MM.1S (cell line): ENCODE measurements at regions not wholly inside any gene's neighbourhood (a gene's known extent, or its start where the extent isn't known, plus 50 kb on each side); places are given as distances from the start of the nearest gene placed in this dataset.

ENCODE experiments used
- DNase-seq: peaks from one replicate; pipeline ENCODE4 v3.0.0-alpha.2; 2015
- H2AFZ ChIP-seq: fragments of 300-600 bp; sonication (generic); 2 replicates; pipeline ENCODE4 v1.6.0; 2016; ENCODE audit warnings: antibody characterized with exemption, low read length
- H3F3A ChIP-seq: fragments of 300-600 bp; sonication (generic); 2 replicates; pipeline ENCODE4 v1.6.1; 2016; ENCODE audit warnings: mild to moderate bottlenecking, antibody characterized with exemption, low read length, moderate library complexity, mixed read lengths; ENCODE audit not compliant: insufficient read depth
- H3K27ac ChIP-seq: fragments of 300-600 bp; sonication (generic); 2 replicates; pipeline ENCODE4 v1.5.1; 2016; ENCODE audit warnings: mild to moderate bottlenecking, low read length
- H3K27me3 ChIP-seq: fragments of 300-600 bp; sonication (generic); replicated peaks from 2 replicates; pipeline ENCODE4 v1.6.0; 2016; ENCODE audit warnings: low read length; ENCODE audit not compliant: insufficient read depth
- H3K36me3 ChIP-seq: fragments of 300-600 bp; sonication (generic); replicated peaks from 2 replicates; pipeline ENCODE4 v1.6.1; 2016; ENCODE audit warnings: mild to moderate bottlenecking, low read length, mixed read lengths; ENCODE audit not compliant: insufficient read depth
- H3K4me1 ChIP-seq: fragments of 300-600 bp; sonication (generic); 2 replicates; pipeline ENCODE4 v1.6.1; 2016; ENCODE audit warnings: low read length, mixed read lengths
- H3K4me2 ChIP-seq: fragments of 300-600 bp; sonication (generic); 2 replicates; pipeline ENCODE4 v1.6.0; 2016; ENCODE audit warnings: low read depth, low read length
- H3K4me3 ChIP-seq: fragments of 300-600 bp; sonication (generic); 2 replicates; pipeline ENCODE4 v1.5.1; 2016; ENCODE audit warnings: low read length, mixed read lengths
- H3K79me2 ChIP-seq: fragments of 300-600 bp; sonication (generic); 2 replicates; pipeline ENCODE4 v1.6.1; 2016; ENCODE audit warnings: mixed run types, low read length, mixed read lengths
- H3K9ac ChIP-seq: fragments of 300-600 bp; sonication (generic); 2 replicates; pipeline ENCODE4 v1.6.1; 2016; ENCODE audit warnings: low read length, mixed read lengths
- H3K9me2 ChIP-seq: fragments of 300-600 bp; sonication (generic); replicated peaks from 2 replicates; pipeline ENCODE4 v1.6.1; 2016; ENCODE audit warnings: mild to moderate bottlenecking, low read length, mixed read lengths; ENCODE audit not compliant: insufficient read depth
- H3K9me3 ChIP-seq: fragments of 300-600 bp; sonication (generic); replicated peaks from 2 replicates; pipeline ENCODE4 v1.6.1; 2016; ENCODE audit warnings: mild to moderate bottlenecking, low read length, mixed read lengths; ENCODE audit not compliant: insufficient read depth
- H4K20me1 ChIP-seq: fragments of 300-600 bp; sonication (generic); 2 replicates; pipeline ENCODE4 v1.6.1; 2016; ENCODE audit warnings: mild to moderate bottlenecking, low read length, moderate library complexity, mixed read lengths; ENCODE audit not compliant: insufficient read depth
- EZH2 ChIP-seq: fragments of 300-600 bp; sonication (generic); optimal IDR thresholded peaks from 2 replicates; pipeline ENCODE3; 2017; ENCODE audit warnings: low read depth, mild to moderate bottlenecking, antibody characterized with exemption, low read length, mixed read lengths
- EZH2phosphoT487 ChIP-seq: fragments of 300-600 bp; sonication (generic); IDR thresholded peaks from 2 replicates; pipeline ENCODE4 v1.6.1; 2018; ENCODE audit warnings: antibody characterized with exemption, low read length
- TF ChIP-seq, protein P1 (sequence below): fragments of 300-600 bp; sonication (generic); IDR thresholded peaks from 2 replicates; pipeline ENCODE4 v1.5.1; 2016; ENCODE audit warnings: antibody characterized with exemption, low read length, mixed read lengths

DNA sequence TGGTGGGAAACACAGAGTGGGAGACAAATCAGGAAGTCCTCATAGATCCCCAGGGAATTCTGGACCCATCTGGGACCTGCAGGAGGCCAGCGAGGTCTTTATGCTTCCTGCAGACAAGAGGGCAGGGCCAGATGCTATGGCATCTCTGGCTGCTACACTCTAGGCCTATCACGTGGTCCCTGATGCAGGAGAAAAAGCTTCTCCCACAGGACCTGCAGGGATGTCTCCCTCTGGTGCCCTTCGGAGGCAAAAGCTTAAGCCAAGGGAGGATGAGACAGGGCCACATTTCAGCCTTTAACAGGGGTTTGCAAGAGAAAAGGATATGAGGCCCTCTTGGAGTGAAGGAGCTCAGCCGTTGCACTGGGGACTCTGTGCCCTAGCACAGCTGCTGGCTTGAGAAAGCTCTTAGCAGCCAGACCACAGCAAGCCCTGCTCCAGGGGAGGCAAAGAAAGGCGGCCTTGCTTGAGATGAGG lies 243.0 kb downstream of the C1orf94 start:
- Histone ChIP-seq H3K36me3 (no peaks in the 10 kb centered on the region), H3K9ac (no peak overlapping the region), H2AFZ (no peak overlapping the region), H4K20me1 (no peaks in the 10 kb centered on the region), H3K4me3 (no peak overlapping the region), H3K27ac (no peak overlapping the region), H3K9me2 (no peaks in the 10 kb centered on the region), H3K9me3 (no peaks in the 10 kb centered on the region), H3K27me3 (peaks cover 22% of the 10 kb centered on the region; the same call in 1 of the 2 replicates), H3K79me2 (no peaks in the 10 kb centered on the region), H3F3A (no peaks in the 10 kb centered on the region), H3K4me1 (no peaks in the 10 kb centered on the region), H3K4me2 (no peak overlapping the region)
- DNase-seq: no peak
- TF ChIP-seq EZH2phosphoT487 (no peak), EZH2 (no peak)
- TF ChIP-seq, protein P1, sequence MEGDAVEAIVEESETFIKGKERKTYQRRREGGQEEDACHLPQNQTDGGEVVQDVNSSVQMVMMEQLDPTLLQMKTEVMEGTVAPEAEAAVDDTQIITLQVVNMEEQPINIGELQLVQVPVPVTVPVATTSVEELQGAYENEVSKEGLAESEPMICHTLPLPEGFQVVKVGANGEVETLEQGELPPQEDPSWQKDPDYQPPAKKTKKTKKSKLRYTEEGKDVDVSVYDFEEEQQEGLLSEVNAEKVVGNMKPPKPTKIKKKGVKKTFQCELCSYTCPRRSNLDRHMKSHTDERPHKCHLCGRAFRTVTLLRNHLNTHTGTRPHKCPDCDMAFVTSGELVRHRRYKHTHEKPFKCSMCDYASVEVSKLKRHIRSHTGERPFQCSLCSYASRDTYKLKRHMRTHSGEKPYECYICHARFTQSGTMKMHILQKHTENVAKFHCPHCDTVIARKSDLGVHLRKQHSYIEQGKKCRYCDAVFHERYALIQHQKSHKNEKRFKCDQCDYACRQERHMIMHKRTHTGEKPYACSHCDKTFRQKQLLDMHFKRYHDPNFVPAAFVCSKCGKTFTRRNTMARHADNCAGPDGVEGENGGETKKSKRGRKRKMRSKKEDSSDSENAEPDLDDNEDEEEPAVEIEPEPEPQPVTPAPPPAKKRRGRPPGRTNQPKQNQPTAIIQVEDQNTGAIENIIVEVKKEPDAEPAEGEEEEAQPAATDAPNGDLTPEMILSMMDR: no peak

DNA sequence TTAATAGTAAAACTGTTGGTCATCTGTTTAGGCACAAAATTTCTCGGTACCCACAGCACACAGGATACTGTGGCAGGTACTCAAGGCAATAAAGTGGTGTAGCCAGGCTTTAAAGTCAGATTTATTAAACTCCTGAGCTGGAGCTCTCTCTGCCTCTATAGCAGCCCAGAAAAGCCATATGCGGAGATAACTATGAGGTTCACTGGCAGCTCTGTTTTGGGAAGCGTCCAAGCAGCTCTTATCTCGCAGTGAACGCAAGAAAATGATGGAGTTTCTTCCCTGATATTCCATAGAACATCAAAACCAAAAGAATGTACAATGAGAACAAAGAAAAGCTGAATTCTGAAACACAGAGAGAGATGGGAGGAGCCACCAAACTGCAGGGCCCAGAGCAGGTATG lies 248.3 kb downstream of the C1orf94 start:
- Histone ChIP-seq H4K20me1 (no peaks in the 10 kb centered on the region), H3F3A (no peaks in the 10 kb centered on the region), H2AFZ (no peak overlapping the region), H3K27me3 (peaks cover 23% of the 10 kb centered on the region; the same call in 1 of the 2 replicates), H3K27ac (no peak overlapping the region), H3K9me2 (no peaks in the 10 kb centered on the region), H3K9me3 (no peaks in the 10 kb centered on the region), H3K79me2 (no peaks in the 10 kb centered on the region), H3K4me1 (no peaks in the 10 kb centered on the region), H3K9ac (no peak overlapping the region), H3K4me3 (no peak overlapping the region), H3K4me2 (no peak overlapping the region), H3K36me3 (no peaks in the 10 kb centered on the region)
- TF ChIP-seq EZH2phosphoT487 (no peak), EZH2 (no peak)
- TF ChIP-seq, protein P1: no peak
- no peak for DNase-seq

DNA sequence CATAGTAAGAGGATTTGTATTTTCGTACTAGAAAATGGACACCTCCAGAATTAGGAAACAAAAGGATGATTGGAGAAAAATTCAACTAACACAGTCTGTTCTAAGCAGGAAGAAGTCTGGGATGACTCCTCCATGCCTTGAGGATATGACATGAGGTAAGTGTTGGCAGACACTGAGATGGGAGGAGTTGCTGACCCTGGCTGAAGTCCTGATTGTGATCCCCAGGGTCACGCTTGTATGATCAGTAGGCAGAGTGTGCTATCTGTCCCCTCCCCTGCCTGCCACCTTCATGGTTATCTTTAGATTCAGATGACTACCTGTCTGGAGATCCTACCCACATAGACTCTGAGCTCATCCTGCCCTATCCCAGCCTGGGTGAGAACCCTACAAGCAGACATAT lies 249.1 kb downstream of the C1orf94 start:
- Histone ChIP-seq H3K27ac (no peak overlapping the region), H3K9me3 (no peaks in the 10 kb centered on the region), H2AFZ (no peak overlapping the region), H3K4me2 (no peak overlapping the region), H3K9me2 (no peaks in the 10 kb centered on the region), H3K79me2 (no peaks in the 10 kb centered on the region), H3K4me1 (no peaks in the 10 kb centered on the region), H3K36me3 (no peaks in the 10 kb centered on the region), H3K4me3 (no peak overlapping the region), H3F3A (no peaks in the 10 kb centered on the region), H4K20me1 (no peaks in the 10 kb centered on the region), H3K27me3 (peaks cover 23% of the 10 kb centered on the region; the same call in 1 of the 2 replicates), H3K9ac (no peak overlapping the region)
- TF ChIP-seq, protein P1: no peak
- no peak for TF ChIP-seq EZH2phosphoT487
- TF ChIP-seq EZH2: no peak
- no peak for DNase-seq
